ENCODE measurements at regions not wholly inside any gene's neighbourhood (a gene's known extent, or its start where the extent isn't known, plus 50 kb on each side); places are given as distances from the start of the nearest gene placed in this dataset.

DNA sequence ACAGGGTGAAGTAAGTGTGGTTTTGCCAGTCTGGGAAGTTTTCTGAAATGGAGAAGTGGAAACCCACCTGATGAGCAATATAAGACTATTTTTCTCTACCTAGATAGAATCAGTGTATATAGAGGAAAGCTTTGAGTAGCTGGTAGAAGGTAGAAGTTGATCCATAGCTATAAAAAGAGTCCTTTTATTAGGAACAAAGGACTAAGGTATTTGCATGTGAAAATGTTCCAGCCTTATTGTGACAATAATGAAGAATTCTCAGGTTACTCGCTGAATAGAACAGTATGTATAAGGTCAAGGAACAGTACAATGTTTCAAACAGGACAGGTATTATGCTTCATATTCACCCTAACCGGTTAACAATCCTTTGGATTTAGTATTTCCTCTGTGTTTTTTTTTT, 972.2 kb downstream of the OTOL1 start:
- DNase-seq: no peak

DNA sequence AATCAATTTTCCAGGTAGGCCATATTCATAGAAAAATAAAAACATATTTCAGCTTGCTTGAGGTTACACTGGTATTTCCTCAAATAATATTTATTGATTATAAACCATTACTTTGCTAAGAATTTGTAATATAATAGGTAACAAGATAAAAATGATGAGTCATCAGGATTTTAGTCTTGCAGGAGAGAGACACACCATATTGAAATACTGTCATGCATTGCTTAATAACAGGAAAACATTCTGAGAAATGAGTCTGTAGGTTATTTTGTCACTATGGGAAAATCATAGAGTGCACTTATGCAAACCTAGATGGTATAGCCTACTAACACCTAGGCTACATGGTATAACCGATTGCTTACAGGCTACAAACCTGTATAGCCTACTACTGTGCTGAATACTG, 990.5 kb downstream of the OTOL1 start:
- DNase-seq: no peak

DNA sequence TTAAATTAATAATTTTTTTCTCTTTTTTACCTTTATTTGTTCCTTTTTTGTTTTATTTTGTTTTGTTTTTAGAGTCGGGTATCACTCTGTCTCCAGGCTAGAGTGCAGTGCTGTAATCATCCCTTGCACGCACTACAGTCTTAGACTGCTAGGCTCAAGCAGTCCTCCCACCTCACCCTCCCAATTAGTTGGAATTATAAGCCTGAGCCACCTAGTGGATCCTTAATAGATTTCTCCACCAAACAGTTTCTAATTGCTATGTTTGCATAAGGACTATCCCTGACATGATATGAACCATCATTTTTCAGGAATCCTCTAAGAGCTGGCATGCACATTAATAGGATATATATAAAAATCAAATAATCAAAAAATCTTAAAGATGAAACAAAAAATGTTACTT, 993.2 kb downstream of the OTOL1 start:
- no peak for DNase-seq

DNA sequence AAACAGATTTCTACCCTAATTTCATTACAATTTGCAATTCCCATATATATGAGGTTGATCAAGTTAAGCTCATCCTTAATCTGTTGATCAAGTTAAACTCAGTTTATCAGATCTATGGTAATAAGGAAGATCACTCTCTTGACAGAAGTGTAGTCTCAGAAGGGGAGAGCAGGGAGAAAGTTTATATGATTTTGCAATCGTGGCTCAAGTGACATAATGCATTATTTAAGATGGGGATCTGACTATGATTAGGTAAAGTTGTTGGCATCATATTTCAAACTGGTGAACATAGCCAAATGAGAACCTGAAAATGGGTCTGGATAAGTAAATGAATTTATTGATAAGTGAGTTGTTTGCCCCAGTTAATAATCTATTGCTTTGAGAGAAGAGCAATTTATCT, 995.3 kb downstream of the OTOL1 start:
- no peak for DNase-seq

DNA sequence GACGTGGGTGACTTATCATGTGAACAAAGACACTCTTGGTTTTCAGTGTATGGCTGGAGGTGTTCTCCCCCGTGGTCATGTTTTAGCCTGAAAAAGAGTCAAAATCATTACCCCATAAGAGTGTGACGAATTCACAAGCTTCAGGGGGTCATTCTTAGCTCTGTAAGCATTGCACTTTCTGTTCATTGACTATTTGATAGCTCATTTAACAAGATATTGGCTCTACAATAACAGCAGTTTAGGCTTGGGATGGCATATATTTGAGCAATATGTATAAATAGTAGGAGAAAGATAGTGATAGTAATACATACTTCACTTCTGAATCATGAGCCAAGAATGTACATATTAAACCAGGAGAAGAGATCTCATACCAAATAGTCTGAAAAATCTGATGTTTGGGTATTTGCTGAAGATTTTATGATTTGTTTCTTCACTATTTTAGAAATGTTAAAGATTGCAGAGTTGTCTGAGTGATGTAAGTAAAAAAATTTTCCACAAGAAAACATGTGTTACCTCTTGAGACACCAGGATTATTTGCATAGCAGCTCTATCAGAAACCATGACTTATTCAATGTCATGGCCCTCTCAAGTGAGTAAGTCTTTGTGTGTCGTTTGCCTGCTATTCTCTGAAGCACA, 996.0 kb downstream of the OTOL1 start:
- no peak for DNase-seq

DNA sequence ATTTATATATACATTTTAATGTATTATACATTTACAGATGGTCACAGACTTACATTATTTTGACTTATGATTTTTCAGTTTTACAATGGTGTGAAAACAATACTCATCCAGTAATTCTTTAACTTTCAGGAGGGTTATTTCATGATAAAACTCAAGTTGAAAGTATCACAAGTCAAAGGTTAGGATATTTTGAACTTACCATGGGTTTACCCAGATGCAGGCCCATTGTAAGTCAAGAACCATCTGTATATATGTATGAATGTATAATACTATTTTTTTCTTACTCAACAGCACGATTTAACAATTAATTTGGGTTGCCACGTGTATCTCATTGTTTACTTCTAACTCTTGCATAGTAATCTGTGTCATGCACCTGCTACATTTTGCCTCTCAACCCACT, 1002.0 kb downstream of the OTOL1 start:
- no peak for DNase-seq

DNA sequence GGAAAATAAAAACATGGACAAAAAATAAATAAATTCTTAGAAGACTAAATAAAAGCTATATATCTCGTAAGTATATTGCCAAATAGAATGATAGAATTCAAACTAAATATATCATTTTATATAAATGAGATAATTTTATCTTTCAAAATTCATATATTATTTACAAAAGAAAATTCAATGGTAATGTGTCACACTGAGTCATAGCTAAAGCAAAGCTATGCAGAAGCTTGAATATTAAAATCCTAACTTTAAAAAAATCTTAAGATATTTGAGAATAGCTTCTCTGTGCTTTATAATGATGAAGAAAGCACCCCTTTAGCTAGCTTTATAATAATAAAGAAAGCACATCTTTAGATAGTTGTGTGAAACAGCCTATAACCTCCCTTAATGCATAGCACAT, 1010.8 kb downstream of the OTOL1 start:
- no peak for DNase-seq

DNA sequence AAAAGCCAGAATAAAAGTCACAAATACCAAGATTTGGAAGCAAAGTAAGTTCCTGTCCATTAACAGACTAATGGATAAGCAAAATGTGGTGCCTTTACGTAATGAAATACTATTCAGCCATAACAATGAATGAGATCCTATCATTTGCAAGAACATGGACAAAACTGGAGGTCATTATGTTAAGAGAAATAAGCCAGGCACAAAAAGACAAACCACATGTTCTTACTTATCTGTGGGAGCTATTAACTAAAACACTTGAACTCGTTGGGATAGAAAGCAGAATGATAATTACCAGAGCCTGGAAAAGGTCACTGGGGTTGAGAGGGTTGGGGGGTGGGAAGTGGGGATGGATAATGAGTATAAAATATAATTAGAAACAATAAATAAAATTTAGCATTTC, 1015.9 kb downstream of the OTOL1 start:
- no peak for DNase-seq

DNA sequence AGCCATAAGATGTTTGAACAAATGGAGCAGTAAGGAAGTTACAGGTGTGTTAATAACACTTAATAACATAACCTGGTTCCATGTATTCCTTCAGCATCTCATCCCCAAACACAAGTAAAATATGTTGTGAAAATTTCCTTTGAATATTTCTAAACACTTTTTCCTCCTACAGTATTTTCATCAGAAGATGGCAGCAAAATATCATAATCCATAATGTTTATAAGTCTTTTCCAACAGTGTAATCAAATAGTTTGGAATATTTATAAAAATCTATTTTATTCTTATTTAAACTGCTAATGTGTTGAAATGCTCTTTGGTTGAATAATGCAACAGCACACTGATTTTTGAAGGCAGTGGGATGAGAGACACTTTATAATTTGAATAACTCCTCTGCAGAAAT, 1020.5 kb downstream of the OTOL1 start:
- DNase-seq: no peak

DNA sequence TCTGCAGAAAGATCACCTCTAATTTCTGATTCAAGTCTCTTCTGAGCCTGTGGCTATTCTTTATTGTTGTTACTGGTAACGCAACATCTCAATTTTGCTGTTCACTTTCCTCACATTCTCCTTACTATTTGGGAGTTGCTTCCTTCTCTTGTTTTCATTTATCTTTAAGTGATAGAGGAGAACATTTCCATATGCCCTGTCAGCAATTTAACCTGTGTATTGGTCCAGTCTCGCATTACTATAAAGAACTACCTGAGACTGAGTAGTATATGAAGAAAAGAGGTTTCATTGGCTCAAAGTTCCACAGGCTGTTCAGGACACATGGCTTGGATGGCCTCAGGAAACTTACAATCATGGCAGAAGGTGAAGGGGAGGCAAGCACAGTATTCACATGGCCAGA, 1025.1 kb downstream of the OTOL1 start:
- DNase-seq: no peak

DNA sequence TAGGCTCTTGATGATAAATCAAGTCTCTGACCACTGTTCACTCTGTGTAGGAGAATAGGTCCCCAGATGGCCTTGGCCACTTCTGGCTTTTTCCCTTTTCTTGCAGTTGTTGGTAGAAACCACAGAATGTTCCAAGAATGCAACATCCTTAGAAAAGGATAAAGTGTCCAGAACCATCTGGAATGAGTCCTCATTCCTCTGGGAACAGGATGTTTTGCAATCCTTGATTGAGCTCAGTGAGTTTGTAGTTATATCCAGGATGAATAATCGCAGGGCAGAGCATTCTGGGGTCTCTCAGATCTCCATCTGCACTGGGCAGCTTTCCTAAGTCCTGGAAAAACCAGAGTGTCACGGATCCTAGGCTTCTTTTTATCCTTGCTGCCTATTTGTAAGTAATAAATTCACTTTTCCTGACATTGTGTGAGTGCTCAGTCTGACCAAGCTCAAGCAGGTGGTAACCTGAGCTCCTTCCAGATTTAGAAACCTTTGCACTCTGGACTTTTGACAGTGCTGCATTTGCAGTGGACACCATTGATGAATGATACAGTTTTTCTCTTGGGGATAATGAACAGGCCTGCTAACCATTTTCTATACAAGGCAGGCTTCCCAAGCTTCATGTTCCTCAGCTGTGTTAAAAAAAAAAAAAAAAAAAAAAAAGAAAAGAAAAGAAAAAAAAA, 1028.6 kb downstream of the OTOL1 start:
- DNase-seq: no peak

DNA sequence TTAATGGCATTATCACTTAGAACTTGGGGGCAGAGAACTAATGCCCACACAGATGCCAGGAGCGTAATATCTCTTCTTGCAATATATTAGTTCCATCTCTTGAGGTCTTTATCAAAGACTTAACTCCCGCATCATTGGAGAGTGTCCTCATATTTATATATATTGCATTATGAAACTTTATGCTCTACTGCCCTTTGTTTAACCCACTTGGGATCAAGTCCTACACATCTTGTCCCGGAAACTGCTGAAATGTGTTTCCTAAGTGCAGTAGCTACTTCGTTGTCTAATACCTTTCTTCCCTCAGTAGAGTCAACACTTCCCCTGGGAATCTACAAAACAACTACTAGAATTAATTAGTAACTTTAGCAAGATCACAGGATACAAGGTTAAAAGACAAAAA, 1029.2 kb downstream of the OTOL1 start:
- no peak for DNase-seq

DNA sequence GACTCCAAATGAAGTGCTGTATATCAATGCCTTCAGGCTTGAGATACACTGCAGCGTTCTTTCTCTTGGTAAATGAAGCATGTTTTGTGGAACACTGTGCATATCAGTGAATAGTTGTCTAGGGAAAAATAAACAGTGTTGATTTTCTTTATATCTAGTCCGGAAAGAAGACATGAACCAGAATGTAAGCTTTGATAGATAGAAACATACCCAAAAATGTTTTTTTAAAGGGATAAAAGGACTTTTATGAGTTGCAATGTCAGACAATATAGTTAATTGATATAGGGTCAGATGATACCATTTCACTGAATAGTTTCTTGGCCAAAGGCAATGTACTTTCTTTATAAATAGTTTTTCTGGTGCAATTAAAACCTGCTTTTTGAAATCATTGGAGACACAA, 1037.8 kb downstream of the OTOL1 start:
- DNase-seq: no peak

DNA sequence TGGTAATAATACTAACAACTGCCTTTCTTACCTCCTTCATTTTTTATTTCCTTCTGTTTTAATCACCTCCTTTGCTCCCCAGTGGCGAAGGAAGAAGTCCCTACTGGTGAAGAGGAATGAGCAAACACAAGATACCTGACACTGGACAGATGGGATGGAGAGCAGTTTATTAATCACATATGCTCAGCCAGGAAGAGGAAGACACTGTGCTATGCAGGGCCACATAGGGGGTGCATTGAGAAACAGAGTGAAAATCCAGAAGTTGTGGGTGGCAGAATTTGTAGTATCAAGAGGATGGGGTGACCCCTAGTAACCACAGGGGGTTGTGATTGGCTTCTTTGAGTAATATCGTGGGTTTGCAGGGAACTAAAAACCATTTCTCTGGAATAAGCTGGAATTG, 1041.9 kb downstream of the OTOL1 start:
- no peak for DNase-seq

DNA sequence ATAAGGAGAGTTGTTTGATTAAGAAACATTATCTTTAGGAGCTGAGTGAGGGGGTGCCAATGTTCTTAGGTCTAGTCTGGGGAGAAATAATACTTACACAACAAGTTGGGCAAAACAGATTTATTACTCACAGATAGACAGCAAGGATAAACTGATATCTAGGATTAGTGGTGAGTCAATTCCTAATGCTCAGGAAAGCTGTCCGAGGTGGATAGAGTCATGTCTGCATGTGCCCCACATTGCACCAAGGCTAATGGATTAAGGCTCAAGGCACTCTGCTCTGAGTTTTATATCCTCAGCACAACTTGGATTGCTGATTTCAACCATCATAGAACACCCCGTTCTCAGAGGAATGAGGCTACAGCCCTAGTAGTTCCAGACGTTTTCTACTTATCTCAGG, 1042.3 kb downstream of the OTOL1 start:
- no peak for DNase-seq

DNA sequence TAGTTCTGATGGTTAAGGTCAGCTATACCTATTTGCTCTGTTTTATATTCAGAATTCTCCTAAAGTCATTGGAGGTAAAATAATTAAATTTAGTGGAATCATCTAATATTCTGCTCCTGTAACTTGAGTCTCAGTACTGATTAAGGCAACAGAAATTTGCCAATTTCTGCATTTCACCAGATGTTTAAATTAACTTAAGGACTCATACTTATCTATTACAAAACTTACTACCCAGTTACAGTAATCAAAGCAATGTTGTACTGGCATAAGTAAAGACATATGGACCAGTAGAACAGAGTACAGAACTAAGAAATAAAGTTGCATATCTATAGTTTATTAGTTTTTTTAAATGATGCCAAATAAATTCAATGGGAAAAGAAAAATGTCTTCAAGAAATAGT, 1043.8 kb downstream of the OTOL1 start:
- DNase-seq: no peak

DNA sequence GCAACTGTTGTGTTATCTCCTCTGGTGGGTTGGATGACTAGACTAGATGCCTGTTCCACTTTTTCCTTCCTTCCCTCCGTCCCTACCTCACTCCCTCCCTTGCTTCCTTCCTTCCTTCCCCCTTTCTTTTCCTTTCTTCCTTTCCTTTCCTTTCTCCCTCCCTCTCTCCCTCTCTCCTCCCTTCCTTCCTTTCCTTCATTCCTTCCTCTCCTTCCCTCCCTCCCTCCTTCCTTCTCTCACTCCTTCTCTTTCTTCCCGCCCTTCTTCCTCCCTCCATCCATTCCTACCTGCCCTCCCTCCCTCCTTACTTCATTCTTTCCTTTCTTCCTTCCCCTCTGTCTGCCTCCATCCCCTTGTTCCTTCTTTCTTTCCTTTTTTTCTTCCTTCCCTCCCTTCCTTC, 1045.3 kb downstream of the OTOL1 start:
- DNase-seq: no peak

DNA sequence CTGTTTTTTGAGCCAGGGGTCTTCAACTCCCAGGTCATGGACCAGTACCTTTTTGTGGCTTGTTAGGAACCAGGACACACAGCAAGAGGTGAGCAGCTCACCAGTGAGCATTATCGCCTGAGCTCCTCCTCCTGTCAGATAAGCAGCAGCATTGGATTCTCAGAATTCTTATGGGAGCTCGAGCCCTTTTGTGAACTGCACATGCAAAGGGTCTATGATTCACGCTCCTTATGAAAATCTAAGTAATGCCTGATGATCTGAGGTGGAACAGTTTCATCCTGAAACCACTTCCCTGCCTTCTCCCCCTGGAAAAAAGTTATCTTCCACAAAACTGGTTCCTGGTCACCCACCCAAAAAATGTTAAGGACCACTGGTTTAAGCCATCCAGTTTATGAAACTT, 1047.6 kb downstream of the OTOL1 start:
- DNase-seq: no peak

DNA sequence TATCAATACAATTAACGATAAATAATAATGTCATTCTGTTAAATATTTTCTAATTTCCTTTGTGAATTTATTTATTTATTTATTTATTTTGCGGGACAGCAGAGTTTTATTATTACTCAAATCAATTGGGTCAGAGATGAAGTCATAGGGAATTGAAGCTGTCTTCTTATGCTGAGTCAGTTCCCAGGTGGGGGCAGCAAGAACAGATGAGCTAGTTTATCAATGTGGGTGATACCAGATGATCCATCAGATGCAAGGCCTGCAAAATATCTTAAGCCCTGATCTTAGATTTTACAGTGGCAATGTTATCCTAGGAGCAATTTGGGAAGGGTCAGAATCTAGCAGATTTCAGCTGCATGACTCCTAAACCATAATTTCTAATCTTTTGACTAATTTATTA, 1050.3 kb downstream of the OTOL1 start:
- no peak for DNase-seq

DNA sequence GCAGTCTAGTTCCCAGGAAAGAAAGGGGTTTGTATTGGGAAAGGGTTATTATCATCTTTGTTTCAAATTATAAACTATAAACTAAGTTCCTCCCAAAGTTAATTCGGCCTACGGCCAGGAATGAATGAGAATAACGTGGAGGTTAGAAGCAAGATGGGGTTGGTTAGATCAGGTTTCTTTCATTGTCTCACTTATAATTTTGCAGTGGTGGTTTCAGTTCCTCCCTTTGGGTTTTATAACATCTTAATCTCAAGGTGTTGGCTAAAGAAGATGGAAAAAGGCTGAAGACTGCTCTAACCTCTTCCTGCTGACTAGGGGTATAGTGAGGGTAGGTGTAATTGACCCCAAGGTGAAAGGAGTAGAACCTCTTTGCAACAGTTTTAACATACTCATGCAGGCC, 1050.7 kb downstream of the OTOL1 start:
- no peak for DNase-seq

DNA sequence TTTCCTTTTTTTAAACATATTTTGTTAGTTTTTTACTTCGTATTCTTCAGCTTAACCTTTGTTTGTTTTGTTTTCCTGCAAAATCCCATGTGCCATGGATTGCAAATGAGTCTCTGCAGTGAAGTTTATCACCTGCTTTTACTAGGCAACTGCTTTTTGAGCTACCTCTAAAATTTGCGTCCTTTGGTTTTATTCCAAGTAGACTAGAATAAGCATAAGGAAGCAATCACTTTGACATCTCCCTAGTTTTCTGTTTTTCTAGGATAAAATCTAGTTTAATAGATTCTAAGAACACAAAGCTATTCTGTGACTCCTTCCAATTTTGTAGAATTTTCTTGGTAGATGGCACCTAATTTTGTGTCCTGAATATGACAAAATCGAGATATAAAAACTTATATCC, 1059.2 kb downstream of the OTOL1 start:
- DNase-seq: no peak

DNA sequence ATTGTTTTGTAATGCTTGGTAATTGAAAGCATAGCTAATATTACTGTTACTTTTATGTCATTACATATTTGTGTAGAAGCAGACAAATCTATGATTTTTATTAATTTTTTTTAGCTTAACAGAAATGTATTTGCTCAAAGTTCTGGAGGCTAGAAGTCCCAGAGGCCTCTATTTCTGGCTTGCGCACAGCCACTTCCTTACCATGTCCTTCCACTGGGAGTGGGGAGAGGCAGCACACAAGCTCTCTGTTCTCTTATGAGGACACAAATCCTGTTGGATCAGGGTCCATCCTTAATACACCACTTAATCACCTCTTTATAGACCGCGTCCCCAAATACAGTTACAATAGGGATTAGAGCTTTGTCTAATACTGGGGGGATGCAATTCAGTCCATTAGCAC, 1061.4 kb downstream of the OTOL1 start:
- no peak for DNase-seq

DNA sequence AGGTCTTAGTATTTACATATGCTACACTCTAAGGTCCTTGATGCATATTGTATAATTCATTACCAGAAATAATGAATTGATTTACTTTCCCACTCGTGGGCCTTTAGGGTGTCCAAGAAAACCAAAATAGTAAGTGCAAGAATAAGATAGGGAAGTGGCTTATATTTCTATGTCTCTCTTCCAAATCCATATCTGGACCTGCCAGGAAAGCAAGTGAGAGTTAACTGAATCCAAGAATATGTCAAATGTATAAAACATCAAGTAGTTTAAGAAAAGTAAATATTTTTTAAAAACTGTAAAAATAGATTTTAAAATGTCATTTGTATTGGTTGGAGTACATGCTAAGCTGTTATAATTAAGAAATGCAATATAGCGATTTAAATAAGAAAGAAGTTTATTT, 1072.1 kb downstream of the OTOL1 start:
- no peak for DNase-seq

DNA sequence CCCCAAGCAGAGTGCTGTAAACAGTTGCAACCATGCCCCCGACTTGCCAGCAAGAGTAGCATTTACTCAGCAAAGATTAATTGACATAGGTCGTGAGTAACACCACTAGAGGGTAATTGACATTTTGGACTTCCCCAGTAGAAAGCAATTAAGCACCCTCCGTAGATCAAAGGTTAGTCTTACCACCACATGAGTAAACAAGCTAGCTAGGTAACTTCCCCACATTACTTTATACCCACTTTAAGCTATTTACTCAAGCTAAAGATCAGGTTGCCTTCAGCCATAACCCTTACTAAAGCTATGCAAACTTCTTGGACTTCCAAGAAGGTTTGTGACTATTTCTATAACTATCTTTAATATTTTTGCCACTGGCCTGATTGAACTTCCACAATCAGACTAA, 1072.7 kb downstream of the OTOL1 start:
- DNase-seq: no peak

DNA sequence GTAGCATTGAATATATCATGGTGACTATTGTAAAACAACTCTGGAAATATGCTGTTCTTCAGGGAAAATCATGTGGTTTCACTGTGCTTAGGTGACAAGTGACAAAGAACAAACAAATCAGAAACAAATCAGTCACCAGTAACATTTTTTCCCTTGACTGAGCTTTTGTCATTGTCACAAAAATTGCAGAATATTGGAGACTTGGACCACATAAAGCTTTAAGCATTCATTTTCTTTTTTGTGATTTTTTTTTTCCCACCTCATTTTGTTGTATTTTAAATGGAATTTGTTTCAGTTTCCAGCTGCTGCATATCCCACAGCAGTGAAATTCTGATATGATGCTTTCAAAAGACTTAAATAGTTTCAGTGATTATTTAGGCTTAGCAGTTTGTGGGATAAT, 1088.4 kb downstream of the OTOL1 start:
- DNase-seq: no peak

All from KG1 (cell line).